Smooth muscle cell (in vitro differentiated cells): ENCODE measurements at regions not wholly inside any gene's neighbourhood (a gene's known extent, or its start where the extent isn't known, plus 50 kb on each side); places are given as distances from the start of the nearest gene placed in this dataset.

Experiments
- DNase-seq: peaks from one replicate; lab custom pipeline; 2025; ENCODE audit not compliant: unreplicated experiment; lab: John Stamatoyannopoulos, UW
- H2AFZ ChIP-seq: fragments of 200-600 bp; sonication (generic); 2 replicates; pipeline ENCODE4 v1.6.0; 2016; ENCODE audit warnings: antibody characterized with exemption, low read depth, mild to moderate bottlenecking
- H3F3A ChIP-seq: fragments of 200-600 bp; sonication (generic); 2 replicates; pipeline ENCODE4 v1.6.0; 2017; ENCODE audit warnings: antibody characterized with exemption, low read depth
- H3K27ac ChIP-seq: fragments of 200-600 bp; sonication (generic); 2 replicates; pipeline ENCODE4 v1.5.1; 2016; ENCODE audit warnings: low read depth, mild to moderate bottlenecking
- H3K27me3 ChIP-seq: fragments of 200-600 bp; sonication (generic); 2 replicates; pipeline ENCODE4 v1.6.1; 2016; ENCODE audit warnings: low read depth, mild to moderate bottlenecking
- H3K36me3 ChIP-seq: fragments of 200-600 bp; sonication (generic); 2 replicates; pipeline ENCODE4 v1.5.1; 2016; ENCODE audit warnings: low read depth
- H3K4me1 ChIP-seq: fragments of 200-600 bp; sonication (generic); 2 replicates; pipeline ENCODE4 v1.5.1; 2016; ENCODE audit warnings: low read depth
- H3K4me2 ChIP-seq: fragments of 200-600 bp; sonication (generic); 2 replicates; pipeline ENCODE4 v1.6.0; 2016; ENCODE audit warnings: mild to moderate bottlenecking
- H3K4me3 ChIP-seq: fragments of 200-600 bp; sonication (generic); 2 replicates; pipeline ENCODE4 v1.5.1; 2016; ENCODE audit warnings: mild to moderate bottlenecking
- H3K79me2 ChIP-seq: fragments of 200-600 bp; sonication (generic); 2 replicates; pipeline ENCODE4 v1.6.0; 2016; ENCODE audit warnings: low read depth, mild to moderate bottlenecking
- H3K9ac ChIP-seq: fragments of 200-600 bp; sonication (generic); 2 replicates; pipeline ENCODE4 v1.6.0; 2016; ENCODE audit warnings: low read depth
- H3K9me3 ChIP-seq: fragments of 200-600 bp; sonication (generic); replicated peaks from 2 replicates; pipeline ENCODE4 v1.5.1; 2016; ENCODE audit warnings: low read depth
- H4K20me1 ChIP-seq: fragments of 200-600 bp; sonication (generic); 2 replicates; pipeline ENCODE4 v1.6.0; 2016; ENCODE audit warnings: low read depth
- CTCF ChIP-seq: fragments of 200-600 bp; sonication (generic); IDR thresholded peaks from 2 replicates; pipeline ENCODE4 v1.5.1; 2017; ENCODE audit warnings: borderline replicate concordance, mild to moderate bottlenecking, antibody characterized with exemption; ENCODE audit not compliant: insufficient read depth, poor library complexity, severe bottlenecking
- WGBS: methylation state at CpG from one replicate; pipeline ENCODE4 v1.1.7; 2016; ENCODE audit warnings: low lambda C conversion rate; 5-methylcytosine and 5-hydroxymethylcytosine counted together

- WGBS, result 87% methylated on average over 4 of the region's 4 CpGs
- H3K79me2 ChIP-seq, result no peaks in the 10 kb centered on the region
Observed at GRCh38 chr13:37390735-37391134, 207.8 kb downstream of the POSTN start.

GRCh38 chr13:37385956-37386670 lies 212.5 kb downstream of the POSTN start:
- Histone ChIP-seq H2AFZ (peak overlapping the region; percentile 2), H3K4me2 (peak overlapping the region; percentile 1), H3K27ac (no peak overlapping the region)

More at GRCh38 chr13:37390735-37391134, 207.8 kb downstream of the POSTN start:
- Histone ChIP-seq H3K9me3 (no peaks in the 10 kb centered on the region), H3K4me3 (no peak overlapping the region), H4K20me1 (no peaks in the 10 kb centered on the region), H3F3A (no peaks in the 10 kb centered on the region), H2AFZ (no peak overlapping the region), H3K4me2 (no peak overlapping the region), H3K4me1 (no peaks in the 10 kb centered on the region), H3K9ac (no peak overlapping the region), H3K27ac (no peak overlapping the region), H3K36me3 (no peaks in the 10 kb centered on the region), H3K27me3 (no peaks in the 10 kb centered on the region)
- no peak for TF ChIP-seq CTCF
- DNase-seq, result no peak

GRCh38 chr13:37385248-37385647 lies 213.3 kb downstream of the POSTN start:
- Histone ChIP-seq H3F3A (no peaks in the 10 kb centered on the region), H3K9me3 (no peaks in the 10 kb centered on the region), H3K4me2 (no peak overlapping the region), H3K27me3 (no peaks in the 10 kb centered on the region), H3K36me3 (no peaks in the 10 kb centered on the region), H2AFZ (no peak overlapping the region), H4K20me1 (no peaks in the 10 kb centered on the region), H3K79me2 (no peaks in the 10 kb centered on the region), H3K27ac (no peak overlapping the region), H3K4me1 (peaks cover 21% of the 10 kb centered on the region), H3K4me3 (no peak overlapping the region), H3K9ac (no peak overlapping the region)
- no peak for TF ChIP-seq CTCF
- no peak for DNase-seq
- WGBS, result 65% methylated on average over 4 of the region's 4 CpGs

More at GRCh38 chr13:37385956-37386670, 212.5 kb downstream of the POSTN start:
- Histone ChIP-seq H3K27me3 (no peaks in the 10 kb centered on the region), H3K4me3 (no peak overlapping the region), H3K36me3 (no peaks in the 10 kb centered on the region), H3K9me3 (no peaks in the 10 kb centered on the region), H3K9ac (no peak overlapping the region), H4K20me1 (no peaks in the 10 kb centered on the region), H3F3A (no peaks in the 10 kb centered on the region), H3K79me2 (no peaks in the 10 kb centered on the region), H3K4me1 (peaks cover 21% of the 10 kb centered on the region)
- TF ChIP-seq CTCF, result no peak
- WGBS, result 60% methylated on average over 2 of the region's 2 CpGs
- DNase-seq, result no peak

GRCh38 chr13:37383856-37384370 lies 214.7 kb downstream of the POSTN start:
- H3K9me3 ChIP-seq, result no peaks in the 10 kb centered on the region
- H3K27ac ChIP-seq, result peak overlapping the region; percentile 57
- H3K36me3 ChIP-seq, result no peaks in the 10 kb centered on the region
- no peak overlapping the region for H3K9ac ChIP-seq
- H2AFZ ChIP-seq, result peak overlapping the region; percentile 16
- H3K4me1 ChIP-seq, result peaks cover 21% of the 10 kb centered on the region
- DNase-seq, result no peak
- TF ChIP-seq CTCF, result no peak
- no peak overlapping the region for H3K4me3 ChIP-seq
- H3K79me2 ChIP-seq, result no peaks in the 10 kb centered on the region
- H3K4me2 ChIP-seq, result peak overlapping the region; percentile 53
- WGBS, result 49% methylated on average over 2 of the region's 2 CpGs
- no peaks in the 10 kb centered on the region for H3K27me3 ChIP-seq
- no peaks in the 10 kb centered on the region for H3F3A ChIP-seq
- H4K20me1 ChIP-seq, result no peaks in the 10 kb centered on the region
